AG09309 (cell line): ENCODE measurements at regions not wholly inside any gene's neighbourhood (a gene's known extent, or its start where the extent isn't known, plus 50 kb on each side); places are given as distances from the start of the nearest gene placed in this dataset.
"Not testable (repeated sequence)": the region's sequence is repeated elsewhere in the genome, so short reads cannot be mapped to it uniquely, and the experiment has no call there.

ENCODE experiments used
- DNase-seq: peaks from one replicate; pipeline ENCODE4 v3.0.0-alpha.2; 2010; ENCODE audit warnings: low read depth
- H3K4me3 ChIP-seq: 2 replicates; pipeline ENCODE4 v1.5.1; 2011; ENCODE audit warnings: mild to moderate bottlenecking, low read depth, low read length, moderate library complexity; ENCODE audit not compliant: control insufficient read depth
- TF ChIP-seq, protein P1 (sequence below): IDR thresholded peaks from 2 replicates; pipeline ENCODE4 v1.5.1; 2011; ENCODE audit warnings: mild to moderate bottlenecking, low read depth, low read length, inconsistent platforms; ENCODE audit not compliant: insufficient read depth, control insufficient read depth; ENCODE audit errors: missing control alignments

DNA sequence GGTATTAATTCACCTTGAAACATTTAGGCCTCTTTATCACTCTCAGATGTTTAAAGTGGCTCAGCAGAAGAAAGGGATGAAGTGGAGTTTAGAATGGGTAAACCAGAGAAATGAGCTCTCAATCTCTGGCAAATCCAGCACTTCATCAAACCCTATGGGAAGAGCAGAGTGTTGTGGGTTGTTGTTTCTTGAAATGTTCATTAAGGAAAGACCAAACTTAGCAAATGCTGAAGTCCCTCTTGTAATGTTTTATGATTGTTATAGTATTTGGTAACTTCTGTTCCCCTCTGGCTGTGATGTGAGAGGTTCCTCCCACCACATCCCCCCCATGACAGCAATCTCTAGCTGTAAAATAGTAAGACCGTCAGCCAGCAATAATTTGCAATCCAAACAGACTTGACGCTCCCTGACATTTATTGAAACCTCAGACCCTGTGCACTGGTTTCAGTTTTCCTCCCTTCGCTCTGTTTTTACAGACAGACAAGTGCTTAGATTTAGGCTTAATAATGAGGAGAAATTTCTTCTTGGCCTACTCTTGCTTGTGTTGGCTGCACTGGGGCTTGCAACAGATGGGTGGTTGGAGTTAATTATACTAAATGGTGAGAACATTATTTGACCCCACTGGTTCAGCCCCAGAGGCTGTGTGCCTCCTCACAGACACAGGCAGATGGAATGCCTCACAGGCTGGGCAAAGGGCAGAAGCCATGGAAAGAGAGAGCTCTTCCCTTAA is 609.4 kb upstream of the SOX9 start:
- TF ChIP-seq, protein P1, sequence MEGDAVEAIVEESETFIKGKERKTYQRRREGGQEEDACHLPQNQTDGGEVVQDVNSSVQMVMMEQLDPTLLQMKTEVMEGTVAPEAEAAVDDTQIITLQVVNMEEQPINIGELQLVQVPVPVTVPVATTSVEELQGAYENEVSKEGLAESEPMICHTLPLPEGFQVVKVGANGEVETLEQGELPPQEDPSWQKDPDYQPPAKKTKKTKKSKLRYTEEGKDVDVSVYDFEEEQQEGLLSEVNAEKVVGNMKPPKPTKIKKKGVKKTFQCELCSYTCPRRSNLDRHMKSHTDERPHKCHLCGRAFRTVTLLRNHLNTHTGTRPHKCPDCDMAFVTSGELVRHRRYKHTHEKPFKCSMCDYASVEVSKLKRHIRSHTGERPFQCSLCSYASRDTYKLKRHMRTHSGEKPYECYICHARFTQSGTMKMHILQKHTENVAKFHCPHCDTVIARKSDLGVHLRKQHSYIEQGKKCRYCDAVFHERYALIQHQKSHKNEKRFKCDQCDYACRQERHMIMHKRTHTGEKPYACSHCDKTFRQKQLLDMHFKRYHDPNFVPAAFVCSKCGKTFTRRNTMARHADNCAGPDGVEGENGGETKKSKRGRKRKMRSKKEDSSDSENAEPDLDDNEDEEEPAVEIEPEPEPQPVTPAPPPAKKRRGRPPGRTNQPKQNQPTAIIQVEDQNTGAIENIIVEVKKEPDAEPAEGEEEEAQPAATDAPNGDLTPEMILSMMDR: no peak
- no peak overlapping the region for H3K4me3 ChIP-seq
- peak; percentile 14 for DNase-seq

DNA sequence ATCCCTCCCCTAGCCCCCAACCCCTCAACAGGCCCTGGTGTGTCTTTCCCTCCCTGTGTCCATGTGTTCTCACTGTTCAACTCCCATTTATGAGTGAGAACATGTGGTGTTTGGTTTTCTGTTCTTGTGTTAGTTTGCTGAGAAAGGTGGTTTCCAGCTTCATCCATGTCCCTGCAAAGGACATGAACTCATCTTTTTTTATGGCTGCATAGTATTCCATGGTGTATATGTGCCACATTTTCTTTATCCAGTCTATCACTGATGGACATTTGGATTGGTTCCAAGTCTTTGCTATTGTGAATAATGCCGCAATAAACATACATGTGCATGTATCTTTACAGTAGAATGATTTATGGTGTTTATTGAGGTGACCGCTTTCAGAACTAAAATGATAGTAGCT is 607.1 kb upstream of the SOX9 start:
- DNase-seq, H3K4me3 ChIP-seq: not testable (repeated sequence)

DNA sequence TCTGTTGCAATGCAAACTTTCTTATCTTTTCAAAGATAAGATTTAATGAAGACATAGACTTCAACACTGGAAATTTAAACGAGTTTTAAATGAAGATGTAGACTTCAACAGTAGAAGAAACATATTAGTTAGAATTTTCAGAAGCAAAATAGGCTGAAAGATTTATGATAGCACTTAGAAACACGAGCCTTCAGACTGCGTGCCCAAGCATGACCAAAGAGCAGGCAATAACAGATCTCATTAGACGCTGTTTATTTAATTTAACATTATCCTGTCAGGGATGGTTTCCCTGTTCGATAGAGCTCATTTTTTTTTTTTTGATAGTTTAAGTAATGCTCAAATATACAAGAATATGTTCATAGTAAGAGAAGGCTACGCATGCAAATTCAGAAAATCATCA is 604.7 kb upstream of the SOX9 start:
- no peak for DNase-seq
- TF ChIP-seq, protein P1: no peak
- no peak overlapping the region for H3K4me3 ChIP-seq

DNA sequence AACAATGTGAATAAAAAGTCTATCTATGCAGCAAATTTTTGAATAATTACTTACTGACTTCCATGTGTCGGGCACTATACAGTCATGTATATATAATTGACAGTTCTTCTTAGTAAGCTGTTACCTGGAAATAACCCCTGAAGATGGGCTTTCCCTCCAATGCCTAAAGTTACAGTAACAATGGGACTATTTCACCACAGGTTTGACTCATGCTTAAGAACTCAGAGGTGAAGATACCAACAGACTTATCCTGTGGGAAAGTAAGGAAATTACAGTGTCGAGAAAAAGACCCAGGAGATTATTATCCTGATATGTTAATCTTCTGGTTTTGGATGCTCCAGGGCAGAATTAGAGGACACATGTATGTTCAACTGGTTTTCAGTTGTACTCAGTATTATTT is 601.5 kb upstream of the SOX9 start:
- TF ChIP-seq, protein P1: no peak
- H3K4me3 ChIP-seq: no peak overlapping the region
- no peak for DNase-seq

DNA sequence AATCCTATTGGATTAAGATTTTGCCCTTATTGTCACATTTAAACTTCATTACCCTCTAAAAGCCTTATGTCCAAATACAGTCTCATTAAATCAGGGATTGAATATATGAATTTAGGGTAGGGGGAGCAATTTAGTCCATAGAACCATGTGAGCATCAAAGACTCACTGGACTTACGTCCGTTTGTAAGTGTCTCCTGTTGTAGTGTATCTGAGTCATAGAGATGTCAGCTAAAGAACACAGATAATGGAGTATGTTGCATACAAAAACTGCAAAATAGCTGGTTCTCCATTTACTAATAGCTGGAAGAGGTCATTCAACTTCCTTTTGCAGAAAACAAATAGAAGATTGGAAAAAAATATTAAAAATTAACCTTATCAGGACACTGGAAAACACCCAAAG is 599.1 kb upstream of the SOX9 start:
- no peak for DNase-seq
- H3K4me3 ChIP-seq: no peak overlapping the region
- TF ChIP-seq, protein P1: no peak

DNA sequence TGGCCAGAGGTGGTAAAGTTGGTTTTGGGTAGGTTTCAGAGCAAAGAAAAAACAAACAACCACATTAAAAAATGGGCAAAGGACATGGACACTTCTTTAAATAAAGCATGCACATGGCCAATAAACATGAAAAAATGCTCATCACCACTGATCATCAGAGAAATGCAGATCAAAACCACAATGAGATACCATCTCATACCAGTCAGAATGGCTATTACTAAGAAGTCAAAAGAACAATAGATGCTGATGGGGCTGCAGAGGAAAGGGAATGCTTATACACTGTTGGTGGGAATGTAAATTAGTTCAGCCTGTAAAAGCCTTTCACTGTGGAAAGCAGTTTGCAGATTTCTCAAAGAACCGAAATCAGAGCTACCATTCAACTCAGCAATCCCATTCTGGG is 598.4 kb upstream of the SOX9 start:
- no peak for DNase-seq
- H3K4me3 ChIP-seq: no peak overlapping the region
- TF ChIP-seq, protein P1: no peak

DNA sequence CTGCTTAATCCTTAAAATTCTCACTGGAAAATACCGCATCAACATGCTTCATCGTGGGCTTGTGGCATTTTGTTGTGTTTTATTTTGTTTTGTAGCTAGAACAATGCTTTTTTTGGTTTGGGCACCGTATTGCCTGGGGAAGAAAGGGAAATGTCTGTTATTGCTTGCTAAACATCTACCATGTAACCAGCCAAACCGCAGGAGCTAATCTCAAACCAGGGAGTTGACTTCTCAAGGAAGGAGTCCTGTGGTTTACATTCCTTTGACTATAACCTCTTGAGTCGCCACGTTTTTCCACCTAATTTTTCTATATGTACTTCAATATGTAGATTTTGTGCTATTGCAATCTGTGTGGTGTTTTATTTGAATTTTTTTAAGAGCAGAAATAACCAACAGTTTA is 593.5 kb upstream of the SOX9 start:
- TF ChIP-seq, protein P1: no peak
- DNase-seq: no peak
- no peak overlapping the region for H3K4me3 ChIP-seq
